Mesothelial cell of epicardium (in vitro differentiated cells): ENCODE measurements at regions not wholly inside any gene's neighbourhood (a gene's known extent, or its start where the extent isn't known, plus 50 kb on each side); places are given as distances from the start of the nearest gene placed in this dataset.
"Not testable (repeated sequence)": the region's sequence is repeated elsewhere in the genome, so short reads cannot be mapped to it uniquely, and the experiment has no call there.

ENCODE experiments used
- DNase-seq, 2 experiments: peaks; one replicate each; pipeline ENCODE4 v3.0.0; 2021; ENCODE audit warnings: low spot score in 2 of 2; ENCODE audit not compliant: unreplicated experiment in 2 of 2
- H3K27ac Mint-ChIP-seq: 2 replicates; pipeline ENCODE4 v1.8.0; 2021; ENCODE audit warnings: mixed read lengths
- H3K27me3 Mint-ChIP-seq: 2 replicates; pipeline ENCODE4 v1.8.0; 2021; ENCODE audit warnings: low read depth, mixed read lengths
- H3K36me3 Mint-ChIP-seq: 2 replicates; pipeline ENCODE4 v1.8.0; 2021; ENCODE audit warnings: mixed read lengths
- H3K4me1 Mint-ChIP-seq: 2 replicates; pipeline ENCODE4 v1.8.0; 2021; ENCODE audit warnings: mixed read lengths
- H3K4me3 Mint-ChIP-seq: 2 replicates; pipeline ENCODE4 v1.8.0; 2021; ENCODE audit warnings: mild to moderate bottlenecking, moderate library complexity, mixed read lengths
- H3K9me3 Mint-ChIP-seq: 2 replicates; pipeline ENCODE4 v1.8.0; 2021; ENCODE audit warnings: mixed read lengths
- CTCF ChIP-seq: fragments of 200-600 bp; sonication (generic); IDR thresholded peaks from one replicate; pipeline ENCODE4 v1.5.0; 2021; ENCODE audit warnings: antibody characterized with exemption; ENCODE audit not compliant: unreplicated experiment

- no peak overlapping the region for H3K27ac Mint-ChIP-seq
- TF ChIP-seq CTCF, result no peak
- no peaks in the 10 kb centered on the region for H3K36me3 Mint-ChIP-seq
- DNase-seq, result no peak
- peaks cover 4% of the 10 kb centered on the region for H3K9me3 Mint-ChIP-seq
- peaks cover 33% of the 10 kb centered on the region for H3K4me1 Mint-ChIP-seq
- no peak overlapping the region for H3K4me3 Mint-ChIP-seq
- no peaks in the 10 kb centered on the region for H3K27me3 Mint-ChIP-seq
These were observed 190.3 kb upstream of the KCNMB2 start for GRCh38 chr3:178345944-178346343.

GRCh38 chr3:178348561-178349217, 187.5 kb upstream of the KCNMB2 start:
- not testable (repeated sequence) for H3K9me3 Mint-ChIP-seq, DNase-seq, H3K36me3 Mint-ChIP-seq, H3K27ac Mint-ChIP-seq, H3K4me3 Mint-ChIP-seq, H3K27me3 Mint-ChIP-seq
- peaks cover 32% of the 10 kb centered on the region for H3K4me1 Mint-ChIP-seq

GRCh38 chr3:178349218-178349596, 187.0 kb upstream of the KCNMB2 start:
- H3K27ac Mint-ChIP-seq, H3K4me3 Mint-ChIP-seq, DNase-seq, H3K9me3 Mint-ChIP-seq, H3K36me3 Mint-ChIP-seq, H3K27me3 Mint-ChIP-seq: not testable (repeated sequence)
- peaks cover 34% of the 10 kb centered on the region for H3K4me1 Mint-ChIP-seq

GRCh38 chr3:178350763-178351162, 185.5 kb upstream of the KCNMB2 start:
- peaks cover 5% of the 10 kb centered on the region for H3K36me3 Mint-ChIP-seq
- TF ChIP-seq CTCF, result no peak
- H3K9me3 Mint-ChIP-seq, result peaks cover 12% of the 10 kb centered on the region
- H3K4me3 Mint-ChIP-seq, result no peak overlapping the region
- peak overlapping the region; percentile 34 for H3K27ac Mint-ChIP-seq
- DNase-seq, result no peak
- H3K4me1 Mint-ChIP-seq, result peaks cover 36% of the 10 kb centered on the region
- H3K27me3 Mint-ChIP-seq, result no peaks in the 10 kb centered on the region

- Mint-ChIP-seq H3K4me3 (peak overlapping the region; percentile 17), H3K9me3 (peaks cover 28% of the 10 kb centered on the region), H3K27ac (peak overlapping the region; percentile 94), H3K27me3 (no peaks in the 10 kb centered on the region), H3K36me3 (peaks cover 14% of the 10 kb centered on the region), H3K4me1 (peaks cover 36% of the 10 kb centered on the region)
- no peak for TF ChIP-seq CTCF
- DNase-seq, result no peak
These were observed 183.8 kb upstream of the KCNMB2 start for GRCh38 chr3:178352326-178353005.

GRCh38 chr3:178353006-178353694, 183.1 kb upstream of the KCNMB2 start:
- Mint-ChIP-seq H3K4me3 (no peak overlapping the region), H3K9me3 (peaks cover 32% of the 10 kb centered on the region), H3K4me1 (peaks cover 36% of the 10 kb centered on the region), H3K27me3 (no peaks in the 10 kb centered on the region), H3K27ac (peak overlapping the region; percentile 67), H3K36me3 (peaks cover 14% of the 10 kb centered on the region)
- TF ChIP-seq CTCF, result no peak
- DNase-seq, result no peak
